ENCODE measurements at regions not wholly inside any gene's neighbourhood (a gene's known extent, or its start where the extent isn't known, plus 50 kb on each side); places are given as distances from the start of the nearest gene placed in this dataset.

DNA sequence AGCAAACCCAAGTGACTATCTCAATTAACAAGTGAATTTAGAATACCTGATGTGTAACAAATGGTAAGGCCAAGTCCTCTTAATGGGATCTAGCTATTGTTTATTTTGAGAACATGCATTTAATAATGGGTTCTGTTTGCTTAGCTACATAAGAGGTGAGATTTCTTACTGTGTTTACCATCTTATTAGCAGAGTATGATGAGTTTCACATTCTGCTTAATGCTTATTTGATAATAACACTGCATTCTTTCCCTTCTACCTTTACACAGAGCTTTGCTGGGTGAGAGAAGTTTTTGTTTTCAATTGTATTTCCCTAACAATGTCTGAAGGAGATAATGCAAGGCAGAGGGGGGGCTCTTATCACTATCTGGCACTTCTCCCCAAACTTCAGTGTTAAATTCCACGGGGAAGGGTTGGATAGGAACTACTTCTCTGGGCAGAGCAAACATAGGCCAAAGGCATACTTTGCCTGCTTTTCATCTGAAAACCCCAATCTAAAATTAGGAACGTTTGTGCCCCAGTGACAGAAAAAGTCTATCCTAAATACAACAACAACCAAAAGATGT lies 129.0 kb upstream of the ATXN7L3B start:
- no peak for DNase-seq

DNA sequence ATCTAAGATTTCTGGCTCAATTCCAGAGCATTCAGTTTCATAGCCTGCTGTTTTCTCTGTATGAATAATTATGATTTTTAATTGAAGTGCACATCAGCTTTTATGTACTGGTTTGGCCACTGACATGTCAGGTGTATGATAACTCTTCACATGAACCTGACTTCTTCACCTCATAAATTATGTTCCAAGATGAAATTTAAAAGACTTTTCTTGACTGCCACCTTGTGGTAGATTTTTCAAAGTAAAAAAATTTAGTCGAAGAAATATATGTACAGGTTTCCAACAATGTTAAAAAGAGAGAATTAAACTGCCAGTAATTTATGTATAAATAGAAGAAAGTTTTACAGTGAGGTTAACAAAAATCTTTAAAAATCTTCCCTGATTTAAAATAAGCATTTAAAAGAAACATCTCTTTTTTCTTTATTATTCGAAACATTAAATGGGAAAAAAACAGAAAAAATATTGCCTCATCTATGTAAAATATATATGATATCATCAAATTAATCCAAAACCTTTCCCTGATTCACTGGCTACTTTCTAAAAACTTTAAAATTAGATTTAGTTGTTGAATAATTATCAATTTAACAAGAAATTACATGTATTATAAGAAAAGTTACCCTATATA lies 124.9 kb upstream of the ATXN7L3B start:
- peak; percentile 27 for DNase-seq

GRCh38 chr12:74415633-74416032 lies 122.0 kb upstream of the ATXN7L3B start:
- peak; percentile 31 for DNase-seq

DNA sequence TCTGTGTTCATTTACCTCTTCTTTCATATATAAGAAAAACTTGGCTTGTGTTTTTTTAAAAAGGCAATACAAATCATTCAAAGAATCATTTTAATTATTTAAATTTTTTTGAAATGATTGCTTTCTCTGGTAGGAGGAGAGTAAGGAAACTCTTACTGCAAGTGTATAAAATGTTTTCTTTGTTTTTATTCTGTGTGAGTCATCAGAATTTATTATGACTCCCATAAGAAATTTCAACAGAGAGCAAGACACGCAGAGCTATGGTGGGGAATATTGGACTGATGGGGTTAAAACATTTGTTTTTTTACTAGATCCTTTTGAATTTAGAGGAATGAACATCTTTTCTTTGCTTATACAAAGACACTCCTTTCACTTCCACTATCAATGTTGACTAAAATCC lies 119.1 kb upstream of the ATXN7L3B start:
- no peak for DNase-seq

DNA sequence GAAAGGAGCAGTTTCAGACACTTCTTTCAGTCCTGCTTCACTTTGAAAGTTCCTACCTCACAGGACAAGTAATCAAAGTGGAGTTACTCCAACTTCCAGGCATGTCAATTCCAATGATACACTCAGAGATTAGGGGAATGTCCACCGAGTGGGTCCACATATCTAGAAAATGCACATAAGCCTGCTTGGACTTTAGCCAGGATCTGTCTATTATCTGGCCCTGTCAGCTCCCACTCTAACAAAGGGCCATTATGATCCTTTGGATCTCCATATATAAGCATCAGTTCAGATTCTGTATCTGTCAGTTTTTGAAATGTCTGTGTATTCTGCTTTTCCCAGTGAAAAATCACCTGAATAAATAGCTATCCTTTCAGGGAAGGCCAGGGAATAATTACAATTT lies 112.9 kb upstream of the ATXN7L3B start:
- DNase-seq, result no peak

GRCh38 chr12:74426091-74426490 lies 111.5 kb upstream of the ATXN7L3B start:
- no peak for DNase-seq

DNA sequence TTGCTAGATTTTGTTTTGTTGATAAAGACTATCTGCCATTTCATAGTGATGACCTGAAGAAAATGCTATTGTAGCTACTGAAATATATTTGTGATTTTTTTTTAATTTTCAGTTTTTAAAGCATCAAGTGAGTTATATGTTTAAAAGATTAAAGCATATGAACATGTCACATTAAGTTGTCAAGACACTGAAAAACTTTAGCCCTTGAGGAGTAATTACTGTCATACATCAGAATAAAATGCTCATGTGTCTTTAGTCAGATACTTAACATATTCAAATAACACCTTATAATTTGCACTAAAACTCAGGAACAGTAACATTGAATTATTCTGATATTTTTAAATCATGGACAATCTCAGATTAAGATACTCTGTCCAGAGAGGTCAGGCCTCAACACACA lies 108.1 kb upstream of the ATXN7L3B start:
- DNase-seq, result no peak

DNA sequence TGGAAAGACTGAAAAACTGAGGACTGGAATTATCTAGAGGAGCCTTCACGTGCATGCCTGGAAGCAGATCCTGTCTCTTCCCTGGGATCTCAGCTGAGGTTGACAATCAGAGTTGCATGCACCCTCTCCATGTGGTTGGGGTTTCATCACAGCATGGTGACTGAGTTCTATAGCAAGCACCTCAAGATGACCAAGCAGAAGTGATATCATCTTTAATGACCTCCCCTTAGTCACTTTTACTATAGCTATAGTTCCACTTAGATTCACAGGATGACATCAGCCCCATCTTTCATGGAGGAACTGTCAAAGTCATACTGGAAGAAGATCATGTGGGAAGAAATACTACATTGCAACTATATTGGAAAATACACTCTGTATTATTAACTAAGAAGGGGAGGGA lies 105.8 kb upstream of the ATXN7L3B start:
- no peak for DNase-seq

- no peak for DNase-seq
Observed at GRCh38 chr12:74440469-74440868, 97.2 kb upstream of the ATXN7L3B start.

- DNase-seq, result no peak
Observed at GRCh38 chr12:74441872-74442271, 95.8 kb upstream of the ATXN7L3B start.

DNA sequence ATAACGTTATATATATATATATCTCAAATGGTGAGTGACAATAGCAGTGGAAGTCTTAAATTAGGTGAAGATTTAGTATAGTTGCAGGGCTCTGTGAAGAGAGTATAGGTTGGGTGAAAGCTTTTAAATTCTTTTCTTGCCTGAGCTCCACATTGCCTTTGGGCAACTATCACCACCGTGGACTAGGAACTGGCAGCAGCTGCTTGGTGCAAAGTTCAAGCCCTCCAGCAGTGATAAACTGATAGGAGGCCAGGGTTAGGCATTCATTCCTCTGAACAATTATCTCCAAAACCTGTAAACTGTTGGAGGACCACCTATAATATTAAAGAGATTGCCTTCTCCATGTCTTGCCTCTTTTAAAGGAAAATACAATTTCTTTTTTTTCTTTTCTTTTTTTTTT lies 91.2 kb upstream of the ATXN7L3B start:
- DNase-seq, result no peak

GRCh38 chr12:74449872-74450271 lies 87.8 kb upstream of the ATXN7L3B start:
- DNase-seq, result no peak

DNA sequence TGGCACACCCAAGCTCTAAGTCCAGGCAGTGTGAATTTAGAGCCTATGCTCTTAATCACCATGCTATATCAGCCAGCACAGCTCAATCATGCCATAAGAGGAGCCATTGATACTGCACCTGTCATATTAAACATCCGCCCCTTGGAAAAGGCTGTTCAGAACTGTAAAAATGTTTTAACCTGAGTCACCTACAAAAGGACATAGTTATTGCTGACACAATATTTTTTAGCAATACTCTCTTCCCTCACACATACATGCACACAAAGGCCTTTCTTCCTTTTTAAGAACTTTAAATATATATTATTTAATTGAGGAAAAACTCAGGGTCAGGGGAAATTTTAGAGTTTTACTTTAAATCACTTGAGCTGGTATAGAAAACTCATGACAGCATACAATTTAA lies 83.5 kb upstream of the ATXN7L3B start:
- DNase-seq, result no peak

DNA sequence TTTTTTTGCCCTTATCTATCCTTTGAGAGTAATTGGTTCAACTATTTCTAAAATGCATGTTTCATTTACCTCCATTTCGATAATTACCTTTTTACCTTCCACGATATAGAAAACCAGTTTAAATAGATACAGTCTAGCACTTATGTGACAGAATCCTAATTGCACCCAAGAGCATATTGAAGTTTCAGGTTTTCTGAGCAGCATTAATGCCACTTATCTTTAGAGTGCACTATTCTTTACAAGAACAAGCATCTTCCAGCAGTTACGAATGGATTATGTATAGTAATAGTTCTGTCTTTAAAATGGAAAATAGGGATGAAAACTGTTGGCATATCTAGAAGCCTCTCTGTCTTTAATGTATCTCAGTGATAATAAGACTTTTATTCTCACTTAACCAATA lies 82.2 kb upstream of the ATXN7L3B start:
- no peak for DNase-seq

GRCh38 chr12:74456431-74456830 lies 81.2 kb upstream of the ATXN7L3B start:
- DNase-seq, result no peak

DNA sequence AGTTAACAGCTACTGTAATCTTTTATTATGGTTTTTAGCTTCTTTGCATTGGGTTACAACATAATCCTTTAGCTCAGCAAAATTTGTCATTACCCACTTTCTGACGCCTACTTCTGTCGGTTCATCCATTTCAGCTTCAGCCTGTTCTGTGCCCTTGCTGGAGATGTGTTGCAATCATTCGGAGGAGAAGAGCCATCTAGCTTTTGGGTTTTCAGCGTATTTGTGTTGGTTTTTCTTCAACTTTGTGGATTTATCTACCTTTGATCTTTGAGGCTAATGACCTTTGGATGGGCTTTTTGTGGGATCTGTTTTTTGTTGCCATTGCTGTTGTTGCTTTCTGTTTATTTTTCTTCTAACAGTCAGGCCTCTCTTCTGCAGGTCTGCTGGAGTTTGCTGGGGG lies 69.2 kb upstream of the ATXN7L3B start:
- no peak for DNase-seq

- no peak for DNase-seq
Observed at GRCh38 chr12:74476234-74476633, 61.4 kb upstream of the ATXN7L3B start.

DNA sequence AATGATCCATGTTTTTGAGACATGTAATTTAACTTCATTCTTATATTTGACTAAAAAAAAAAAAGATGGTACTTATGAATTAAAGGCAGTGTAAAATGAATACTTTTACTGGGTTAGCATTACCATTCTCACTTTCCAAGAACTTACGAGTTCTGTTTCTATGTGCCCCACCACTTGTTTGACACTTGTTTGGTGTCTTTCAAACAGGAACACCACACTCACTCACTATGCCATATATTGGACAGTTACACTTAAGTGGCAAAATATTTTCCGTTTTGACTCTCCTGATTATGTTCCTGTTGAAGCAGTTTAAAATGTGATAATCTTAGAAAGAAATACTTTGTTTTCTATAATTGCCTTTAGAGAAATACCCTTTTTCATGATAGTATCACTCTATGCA lies 56.6 kb upstream of the ATXN7L3B start:
- no peak for DNase-seq

- DNase-seq, result no peak
Observed at GRCh38 chr12:74482115-74482514, 55.5 kb upstream of the ATXN7L3B start.

DNA sequence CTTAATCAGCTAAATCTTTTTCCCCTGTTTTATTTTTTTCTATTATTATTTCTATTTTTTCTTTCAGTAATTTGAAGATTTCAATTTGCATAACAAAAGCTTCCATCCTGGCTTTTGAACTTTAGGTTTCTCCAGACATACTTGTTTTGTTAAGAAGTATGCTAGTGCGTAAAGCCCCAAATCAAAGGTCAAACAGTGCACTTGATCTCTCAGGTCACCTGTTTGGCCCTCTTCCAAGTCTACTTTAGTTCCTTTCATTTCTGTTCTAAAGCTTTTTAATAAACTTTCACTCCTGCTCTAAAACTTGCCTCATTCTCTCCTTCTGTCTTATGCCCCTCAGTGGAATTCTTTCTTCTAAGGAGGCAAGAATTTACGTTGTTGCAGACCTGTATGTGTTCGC lies 54.6 kb upstream of the ATXN7L3B start:
- no peak for DNase-seq

Data from dermis blood vessel endothelial cell (primary cell).